Panc1 (cell line): ENCODE measurements at regions not wholly inside any gene's neighbourhood (a gene's known extent, or its start where the extent isn't known, plus 50 kb on each side); places are given as distances from the start of the nearest gene placed in this dataset.
A peak's percentile ranks its signal among the peaks of the same experiment; 100 is the strongest.

Experiments
- ATAC-seq: fragments of 200-7000 bp; cut with Tn5 transposase; 2 replicates; pipeline ENCODE4 v1.9.1; 2020; ENCODE audit warnings: mild to moderate bottlenecking, moderate library complexity
- BruUV-seq: library from RNA; stranded (reverse); fragments of 400-500 nt; replicated peaks from 2 replicates; lab custom pipeline; 2021; lab: Mats Ljungman, UMichigan
- CTCF ChIA-PET: fragments of 300-600 bp; sonication (Branson Sonifier 250); formaldehyde crosslinking; loops from one replicate; lab custom pipeline; 2022; ENCODE audit warnings: antibody characterized with exemption; lab: Charles Lee
- POLR2A ChIA-PET: fragments of 300-600 bp; sonication (Branson Sonifier 250); formaldehyde crosslinking; loops from one replicate; lab custom pipeline; 2022; ENCODE audit warnings: antibody characterized with exemption; lab: Charles Lee
- DNase-seq: peaks from one replicate; pipeline ENCODE4 v3.0.0-alpha.2; 2010; ENCODE audit warnings: low read depth, low spot score
- H3K27ac ChIP-seq: 2 replicates; pipeline ENCODE4 v1.5.1; 2011; ENCODE audit warnings: mild to moderate bottlenecking, low read length, inconsistent platforms
- H3K27me3 ChIP-seq: fragments of 200-500 bp; sonication (Bioruptor generic); 2 replicates; pipeline ENCODE4 v1.6.0; 2014; ENCODE audit warnings: low read length, inconsistent platforms; ENCODE audit not compliant: control insufficient read depth, insufficient read depth
- H3K36me3 ChIP-seq: fragments of 200-500 bp; sonication (Bioruptor generic); 2 replicates; pipeline ENCODE4 v1.5.1; 2014; ENCODE audit warnings: inconsistent platforms, mild to moderate bottlenecking, low read length, moderate library complexity; ENCODE audit not compliant: control insufficient read depth, insufficient read depth
- H3K4me1 ChIP-seq: 2 replicates; pipeline ENCODE4 v1.5.1; 2011; ENCODE audit warnings: inconsistent platforms, mild to moderate bottlenecking, low read length, moderate library complexity; ENCODE audit not compliant: control insufficient read depth, insufficient read depth
- H3K4me3 ChIP-seq, 2 experiments: 2 replicates each; pipeline ENCODE4 v1.5.1; 2011 to 2012; ENCODE audit warnings: low read depth in 2 of 2, low read length in 2 of 2, mild to moderate bottlenecking in 2 of 2, inconsistent platforms in 1 of 2, moderate library complexity in 1 of 2
- H3K9me3 ChIP-seq: fragments of 200-500 bp; sonication (Bioruptor generic); 2 replicates; pipeline ENCODE4 v1.5.1; 2014; ENCODE audit warnings: low read depth, mild to moderate bottlenecking, inconsistent platforms, low read length, moderate library complexity; ENCODE audit not compliant: control insufficient read depth, insufficient read depth
- CTCF ChIP-seq: fragments of 450-650 bp; IDR thresholded peaks from 2 replicates; pipeline ENCODE4 v1.5.1; 2017; ENCODE audit warnings: mild to moderate bottlenecking
- POLR2AphosphoS5 ChIP-seq: IDR thresholded peaks from 2 replicates; pipeline ENCODE4 v1.6.1; 2012; ENCODE audit warnings: mild to moderate bottlenecking, low read depth, low read length, moderate library complexity
- REST ChIP-seq, 2 experiments: IDR thresholded peaks; 2 replicates each; pipeline ENCODE4 v1.6.1; 2011 to 2012; ENCODE audit warnings: low read depth in 2 of 2, control low read depth in 1 of 2, low read length in 1 of 2, mild to moderate bottlenecking in 1 of 2, moderate library complexity in 1 of 2; ENCODE audit not compliant: insufficient read depth in 1 of 2
- SIN3A ChIP-seq: IDR thresholded peaks from 2 replicates; pipeline ENCODE4 v1.6.1; 2012; ENCODE audit warnings: low read depth, mild to moderate bottlenecking, low read length, moderate library complexity, borderline replicate concordance; ENCODE audit not compliant: insufficient read depth
- TCF7L2 ChIP-seq: IDR thresholded peaks from 2 replicates; pipeline ENCODE4 v1.6.1; 2011; ENCODE audit warnings: mild to moderate bottlenecking, low read depth, low read length, inconsistent platforms
- in situ Hi-C: cut with HindIII; loops from 2 replicates; pipeline ENCODE4 v1.10.0; 2016; ENCODE audit warnings: low sequenced_read_pairs, low pct_unique_long_range_greater_than_20kb
- intact Hi-C: fragments of 100-400 bp; cut with micrococcal nuclease; formaldehyde crosslinking; loops from one replicate; pipeline ENCODE4 v1.10.0; 2022; ENCODE audit not compliant: unreplicated experiment

GRCh38 chr3:177827511-177828207 is 630.4 kb upstream of the TBL1XR1 start:
- Histone ChIP-seq H3K36me3 (no peaks in the 10 kb centered on the region), H3K27ac (peak overlapping the region; percentile 88), H3K4me1 (peaks cover 43% of the 10 kb centered on the region), H3K4me3 (no peak overlapping the region), H3K9me3 (no peaks in the 10 kb centered on the region), H3K27me3 (no peaks in the 10 kb centered on the region)
- CTCF ChIA-PET: no interaction called here
- DNase-seq (no peak), ATAC-seq (peak; percentile 87)
- no TSS peak for BruUV-seq
- intact Hi-C loops (loop anchor here (10.0 kb wide), 2 partner anchors 497 to 557 kb away; no protein-coding TSS in a partner anchor), in situ Hi-C loops (no loop called here)
- POLR2A ChIA-PET: interaction anchor here (0.5 kb wide), 1 partner anchor 468 kb away, joined by 3 read pairs; no protein-coding TSS in a partner anchor
- TF ChIP-seq SIN3A (no peak), POLR2AphosphoS5 (peak; percentile 86), CTCF (no peak), TCF7L2 (peak; percentile 94), REST (IDR thresholded peaks at IDR 0.05; ENCODE audit: insufficient read depth in 1 of 2, low read depth in 2 of 2, low read length in 1 of 2) (no peak)

GRCh38 chr3:177828208-177828565 is 630.9 kb upstream of the TBL1XR1 start:
- no TSS peak for BruUV-seq
- TF ChIP-seq SIN3A: no peak
- TF ChIP-seq REST (IDR thresholded peaks at IDR 0.05; ENCODE audit: insufficient read depth in 1 of 2, low read depth in 2 of 2, low read length in 1 of 2): no peak
- TF ChIP-seq TCF7L2: no peak
- no peak for TF ChIP-seq CTCF
- no peak for TF ChIP-seq POLR2AphosphoS5
- DNase-seq (no peak), ATAC-seq (0 out of 2 replicates have a peak, but pooled peaks have one; percentile 4)
- Histone ChIP-seq H3K27ac (peak overlapping the region; percentile 88), H3K9me3 (no peaks in the 10 kb centered on the region), H3K4me1 (peaks cover 38% of the 10 kb centered on the region), H3K4me3 (no peak overlapping the region), H3K27me3 (no peaks in the 10 kb centered on the region), H3K36me3 (no peaks in the 10 kb centered on the region)
- ChIA-PET POLR2A (interaction anchor here (0.5 kb wide), 1 partner anchor 468 kb away, joined by 3 read pairs; no protein-coding TSS in a partner anchor), CTCF (no interaction called here)
- in situ Hi-C loops: no loop called here
- intact Hi-C loops: loop anchor here (10.0 kb wide), 2 partner anchors 497 to 557 kb away; no protein-coding TSS in a partner anchor
